ENCODE measurements at regions not wholly inside any gene's neighbourhood (a gene's known extent, or its start where the extent isn't known, plus 50 kb on each side); places are given as distances from the start of the nearest gene placed in this dataset.

DNA sequence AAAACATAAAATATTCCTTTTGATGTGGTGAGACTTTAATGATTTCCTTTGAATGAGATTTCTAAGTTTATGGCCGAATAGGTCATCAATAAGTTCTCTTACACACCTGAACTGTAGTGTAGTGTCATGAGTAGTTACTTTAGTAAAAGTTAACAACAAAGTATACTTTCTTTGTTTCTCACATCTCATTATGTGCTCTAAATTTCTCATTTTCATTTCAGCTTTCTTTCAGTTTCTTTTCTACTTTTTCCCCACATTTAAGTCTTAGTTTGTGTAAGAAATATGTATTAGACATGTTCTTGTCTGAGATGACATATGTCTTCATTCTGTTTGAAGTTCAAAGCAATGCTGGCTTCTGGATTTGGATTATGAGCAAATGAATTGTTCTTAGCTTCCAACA is 348.1 kb downstream of the ANKRD7 start:
- intact Hi-C loops (cut with DNase I) = no loop called here
- ATAC-seq = no peak
- DNase-seq = no peak
- Histone ChIP-seq H3K27me3 (ENCODE audit: control insufficient read depth, insufficient read depth) (no peaks in the 10 kb centered on the region), H3K4me1 (ENCODE audit: control insufficient read depth, insufficient read depth, low read length) (no peaks in the 10 kb centered on the region), H3K4me3 (ENCODE audit: low read length) (no peak overlapping the region), H3K27ac (ENCODE audit: low read length) (no peak overlapping the region), H3K9me3 (ENCODE audit: control insufficient read depth, low read length) (no peaks in the 10 kb centered on the region)
- 74% methylated on average over 1 of the region's 1 CpG for WGBS

GRCh38 chr7:118573085-118573484 is 348.6 kb downstream of the ANKRD7 start:
- H3K27ac ChIP-seq (ENCODE audit: low read length) = no peak overlapping the region
- 53% methylated on average over 5 of the region's 5 CpGs for WGBS

GRCh38 chr7:118575393-118575948 is 351.0 kb downstream of the ANKRD7 start:
- intact Hi-C loops (cut with DNase I) = no loop called here
- no peaks in the 10 kb centered on the region for H3K27me3 ChIP-seq (ENCODE audit: control insufficient read depth, insufficient read depth)
- ATAC-seq (peak; percentile 54 to 66), DNase-seq (peak in 1 of 3 donors; percentile 9)
- 37% methylated on average over 1 of the region's 1 CpG for WGBS
- H3K9me3 ChIP-seq (ENCODE audit: control insufficient read depth, low read length) = no peaks in the 10 kb centered on the region
- no peak overlapping the region for H3K27ac ChIP-seq (ENCODE audit: low read length)
- no peaks in the 10 kb centered on the region for H3K4me1 ChIP-seq (ENCODE audit: control insufficient read depth, insufficient read depth, low read length)
- H3K4me3 ChIP-seq (ENCODE audit: low read length) = no peak overlapping the region

More at GRCh38 chr7:118573085-118573484, 348.6 kb downstream of the ANKRD7 start:
- intact Hi-C loops (cut with DNase I) = no loop called here
- H3K4me3 ChIP-seq (ENCODE audit: low read length) = no peak overlapping the region
- no peaks in the 10 kb centered on the region for H3K4me1 ChIP-seq (ENCODE audit: control insufficient read depth, insufficient read depth, low read length)
- peak; percentile 92 to 94 for ATAC-seq
- no peaks in the 10 kb centered on the region for H3K27me3 ChIP-seq (ENCODE audit: control insufficient read depth, insufficient read depth)
- peak; percentile 37 to 67 (median 59) for DNase-seq
- no peaks in the 10 kb centered on the region for H3K9me3 ChIP-seq (ENCODE audit: control insufficient read depth, low read length)

DNA sequence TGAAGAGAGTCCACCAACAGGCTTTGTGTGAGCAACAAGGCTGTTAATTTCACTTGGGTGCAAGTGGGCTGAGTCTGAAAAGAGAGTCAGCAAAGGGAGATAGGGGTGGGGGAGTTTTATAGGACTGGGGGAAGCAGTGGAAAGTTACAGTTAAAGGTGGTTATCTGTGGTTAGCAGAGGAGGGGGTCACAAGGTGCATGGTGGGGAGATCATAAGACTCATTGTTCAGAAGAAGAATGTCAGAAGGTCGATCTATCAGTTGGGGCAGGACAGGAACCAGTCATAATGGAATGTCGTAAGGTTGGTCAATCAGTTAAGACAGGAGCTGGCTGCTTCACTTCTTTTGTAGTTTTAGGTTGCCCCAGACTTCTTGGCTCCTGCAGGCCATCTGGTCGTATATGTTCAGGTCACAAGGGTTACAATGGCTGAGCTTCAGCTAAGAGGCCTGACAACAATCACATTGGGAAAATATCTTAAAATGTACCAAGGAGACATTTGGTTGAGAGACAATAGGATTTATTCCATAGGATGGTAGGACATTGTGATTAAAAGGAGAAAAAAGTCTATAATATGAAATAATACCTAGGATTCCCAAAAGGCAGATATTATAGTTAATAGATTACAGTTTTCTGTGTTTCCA is 356.4 kb downstream of the ANKRD7 start:
- ATAC-seq (no peak), DNase-seq (no peak)
- Histone ChIP-seq H3K27ac (ENCODE audit: low read length) (no peak overlapping the region), H3K27me3 (ENCODE audit: control insufficient read depth, insufficient read depth) (no peaks in the 10 kb centered on the region), H3K9me3 (ENCODE audit: control insufficient read depth, low read length) (no peaks in the 10 kb centered on the region), H3K4me3 (ENCODE audit: low read length) (no peak overlapping the region), H3K4me1 (ENCODE audit: control insufficient read depth, insufficient read depth, low read length) (no peaks in the 10 kb centered on the region)
- 49% methylated on average over 3 of the region's 3 CpGs for WGBS
- intact Hi-C loops (cut with DNase I) = no loop called here

GRCh38 chr7:118583641-118584040 is 359.1 kb downstream of the ANKRD7 start:
- H3K4me3 ChIP-seq (ENCODE audit: low read length) = no peak overlapping the region
- no peaks in the 10 kb centered on the region for H3K9me3 ChIP-seq (ENCODE audit: control insufficient read depth, low read length)
- intact Hi-C loops (cut with DNase I) = no loop called here
- no peaks in the 10 kb centered on the region for H3K4me1 ChIP-seq (ENCODE audit: control insufficient read depth, insufficient read depth, low read length)
- 32% methylated on average over 1 of the region's 1 CpG for WGBS
- H3K27me3 ChIP-seq (ENCODE audit: control insufficient read depth, insufficient read depth) = no peaks in the 10 kb centered on the region
- ATAC-seq = no peak
- DNase-seq = no peak
- H3K27ac ChIP-seq (ENCODE audit: low read length) = no peak overlapping the region

DNA sequence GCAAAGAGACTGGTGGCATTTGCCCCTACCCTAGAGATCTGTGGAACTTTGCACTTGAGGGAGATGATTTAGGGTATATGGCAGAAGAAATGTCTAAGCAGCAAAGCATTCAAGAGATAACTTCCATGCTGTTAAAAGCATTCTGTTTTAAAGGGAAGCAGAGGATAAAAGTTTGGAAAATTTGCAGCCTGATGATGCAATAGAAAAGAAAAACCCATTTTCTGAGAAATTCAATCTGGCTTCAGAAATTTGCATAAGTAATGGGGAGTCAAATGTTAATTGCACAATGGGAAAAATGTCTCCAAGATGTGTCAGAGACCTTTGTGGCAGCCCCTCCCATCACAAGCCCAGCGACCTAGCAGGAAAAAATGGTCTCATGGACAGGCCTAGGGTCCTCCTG is 361.7 kb downstream of the ANKRD7 start:
- intact Hi-C loops (cut with DNase I) = no loop called here
- H3K9me3 ChIP-seq (ENCODE audit: control insufficient read depth, low read length) = no peaks in the 10 kb centered on the region
- no peak overlapping the region for H3K4me3 ChIP-seq (ENCODE audit: low read length)
- no peaks in the 10 kb centered on the region for H3K4me1 ChIP-seq (ENCODE audit: control insufficient read depth, insufficient read depth, low read length)
- ATAC-seq (no peak), DNase-seq (no peak)
- 65% methylated on average over 1 of the region's 1 CpG for WGBS
- H3K27me3 ChIP-seq (ENCODE audit: control insufficient read depth, insufficient read depth) = no peaks in the 10 kb centered on the region
- H3K27ac ChIP-seq (ENCODE audit: low read length) = no peak overlapping the region

GRCh38 chr7:118590107-118590506 is 365.6 kb downstream of the ANKRD7 start:
- Histone ChIP-seq H3K27me3 (ENCODE audit: control insufficient read depth, insufficient read depth) (no peaks in the 10 kb centered on the region), H3K4me1 (ENCODE audit: control insufficient read depth, insufficient read depth, low read length) (no peaks in the 10 kb centered on the region), H3K27ac (ENCODE audit: low read length) (no peak overlapping the region), H3K9me3 (ENCODE audit: control insufficient read depth, low read length) (no peaks in the 10 kb centered on the region), H3K4me3 (ENCODE audit: low read length) (no peak overlapping the region)
- intact Hi-C loops (cut with DNase I) = no loop called here
- WGBS = 40% methylated on average over 2 of the region's 2 CpGs
- DNase-seq = no peak
- no peak for ATAC-seq

DNA sequence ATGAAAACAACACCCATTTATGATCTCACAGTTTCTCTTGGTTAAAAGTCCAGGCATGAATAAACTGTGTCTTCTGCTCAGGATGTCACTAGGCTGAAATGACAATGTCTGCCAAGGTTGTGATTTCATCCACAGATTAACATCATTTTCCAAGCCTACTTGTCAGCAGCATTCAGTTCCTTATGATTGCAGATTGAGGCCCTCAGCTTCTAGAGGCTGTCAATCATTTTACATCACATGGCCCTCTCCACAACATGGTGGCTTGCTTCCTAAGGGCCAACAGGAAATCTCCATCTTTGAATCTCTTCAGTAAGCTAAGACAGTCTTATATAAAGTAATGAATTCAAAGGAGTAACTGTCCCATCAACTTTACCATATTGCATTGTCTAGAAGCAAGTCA is 377.6 kb downstream of the ANKRD7 start:
- DNase-seq = no peak
- no peaks in the 10 kb centered on the region for H3K4me1 ChIP-seq (ENCODE audit: control insufficient read depth, insufficient read depth, low read length)
- no peak for ATAC-seq
- no peaks in the 10 kb centered on the region for H3K27me3 ChIP-seq (ENCODE audit: control insufficient read depth, insufficient read depth)
- H3K9me3 ChIP-seq (ENCODE audit: control insufficient read depth, low read length) = no peaks in the 10 kb centered on the region
- no peak overlapping the region for H3K27ac ChIP-seq (ENCODE audit: low read length)
- H3K4me3 ChIP-seq (ENCODE audit: low read length) = no peak overlapping the region
- intact Hi-C loops (cut with DNase I) = no loop called here

GRCh38 chr7:118606602-118607001 is 382.1 kb downstream of the ANKRD7 start:
- no peak overlapping the region for H3K27ac ChIP-seq (ENCODE audit: low read length)
- intact Hi-C loops (cut with DNase I) = no loop called here
- H3K27me3 ChIP-seq (ENCODE audit: control insufficient read depth, insufficient read depth) = no peaks in the 10 kb centered on the region
- ATAC-seq (no peak), DNase-seq (no peak)
- no peaks in the 10 kb centered on the region for H3K9me3 ChIP-seq (ENCODE audit: control insufficient read depth, low read length)
- no peaks in the 10 kb centered on the region for H3K4me1 ChIP-seq (ENCODE audit: control insufficient read depth, insufficient read depth, low read length)
- 71% methylated on average over 1 of the region's 1 CpG for WGBS
- H3K4me3 ChIP-seq (ENCODE audit: low read length) = no peak overlapping the region

GRCh38 chr7:118609207-118609606 is 384.7 kb downstream of the ANKRD7 start:
- Histone ChIP-seq H3K4me3 (ENCODE audit: low read length) (no peak overlapping the region), H3K4me1 (ENCODE audit: control insufficient read depth, insufficient read depth, low read length) (no peaks in the 10 kb centered on the region), H3K27ac (ENCODE audit: low read length) (no peak overlapping the region), H3K27me3 (ENCODE audit: control insufficient read depth, insufficient read depth) (no peaks in the 10 kb centered on the region), H3K9me3 (ENCODE audit: control insufficient read depth, low read length) (no peaks in the 10 kb centered on the region)
- ATAC-seq (peak in 1 of 2 donors; percentile 25), DNase-seq (peak in 1 of 3 donors; percentile 16)
- intact Hi-C loops (cut with DNase I) = no loop called here
- WGBS = 88% methylated on average over 3 of the region's 3 CpGs

DNA sequence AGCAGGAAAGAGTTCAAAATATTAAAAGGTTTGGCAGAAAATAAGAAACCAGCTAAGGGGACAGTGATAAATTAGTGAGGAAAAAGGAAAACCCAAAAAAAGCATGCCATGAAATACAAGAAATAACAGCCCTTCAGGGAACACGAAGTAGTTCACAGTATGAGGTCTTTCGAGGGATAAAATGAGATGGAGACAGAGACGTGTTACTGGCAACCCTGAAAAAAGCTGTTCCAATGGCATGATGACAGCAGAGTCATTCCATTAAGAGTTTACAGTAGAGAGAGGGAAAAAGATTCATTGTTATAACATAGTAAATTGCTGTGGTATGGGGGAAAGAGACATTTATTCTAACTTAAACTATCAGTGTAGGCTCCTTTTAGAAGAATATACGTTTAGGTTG is 391.2 kb downstream of the ANKRD7 start:
- DNase-seq = no peak
- ATAC-seq = no peak
- H3K9me3 ChIP-seq (ENCODE audit: control insufficient read depth, low read length) = no peaks in the 10 kb centered on the region
- H3K4me1 ChIP-seq (ENCODE audit: control insufficient read depth, insufficient read depth, low read length) = no peaks in the 10 kb centered on the region
- 51% methylated on average over 4 of the region's 4 CpGs for WGBS
- H3K27me3 ChIP-seq (ENCODE audit: control insufficient read depth, insufficient read depth) = no peaks in the 10 kb centered on the region
- intact Hi-C loops (cut with DNase I) = no loop called here
- no peak overlapping the region for H3K27ac ChIP-seq (ENCODE audit: low read length)
- no peak overlapping the region for H3K4me3 ChIP-seq (ENCODE audit: low read length)

Measured in right cardiac atrium (tissue), 5 donors.